ENCODE measurements at regions not wholly inside any gene's neighbourhood (a gene's known extent, or its start where the extent isn't known, plus 50 kb on each side); places are given as distances from the start of the nearest gene placed in this dataset.
"Not testable (repeated sequence)": the region's sequence is repeated elsewhere in the genome, so short reads cannot be mapped to it uniquely, and the experiment has no call there.

- intact Hi-C loops (cut with DNase I), result no loop called here
- Histone ChIP-seq H3K27me3 (no peaks in the 10 kb centered on the region), H3K27ac (no peak overlapping the region), H3K4me3 (no peak overlapping the region), H3K9me3 (no peaks in the 10 kb centered on the region), H3K4me1 (no peaks in the 10 kb centered on the region), H3K36me3 (replicated peaks in 1 of 2; ENCODE audit: insufficient read depth in 1 of 2, low read depth in 2 of 2) (no peaks in the 10 kb centered on the region)
- DNase-seq (no peak), ATAC-seq (no peak)
- no peak for TF ChIP-seq POLR2A (IDR thresholded peaks at IDR 0.05)
- TF ChIP-seq CTCF (IDR thresholded peaks at IDR 0.05), result no peak
- 0 to 35% methylated on average over 1 of the region's 1 CpG for WGBS, 2 donors
Measured at GRCh38 chr6:71091956-71092355, 135.1 kb upstream of the B3GAT2 start.

- 48 to 53% methylated on average over 2 of the region's 2 CpGs for WGBS, 2 donors
- DNase-seq; H3K36me3 ChIP-seq (replicated peaks in 1 of 2; ENCODE audit: insufficient read depth in 1 of 2, low read depth in 2 of 2); H3K4me1 ChIP-seq; H3K9me3 ChIP-seq; H3K27me3 ChIP-seq; ATAC-seq; intact Hi-C loops (cut with DNase I); H3K27ac ChIP-seq; H3K4me3 ChIP-seq: not testable (repeated sequence)
Measured at GRCh38 chr6:71097264-71097663, 140.4 kb upstream of the B3GAT2 start.

- DNase-seq (no peak), ATAC-seq (no peak)
- Histone ChIP-seq H3K9me3 (peaks cover 0 to 7% (median 0%) of the 10 kb centered on the region in 3 donors), H3K27me3 (no peaks in the 10 kb centered on the region), H3K4me1 (no peaks in the 10 kb centered on the region), H3K36me3 (replicated peaks in 1 of 2; ENCODE audit: insufficient read depth in 1 of 2, low read depth in 2 of 2) (no peaks in the 10 kb centered on the region), H3K27ac (no peak overlapping the region), H3K4me3 (no peak overlapping the region)
- intact Hi-C loops (cut with DNase I), result no loop called here
- WGBS, 2 donors, result 45 to 49% methylated on average over 1 of the region's 1 CpG
- TF ChIP-seq CTCF (IDR thresholded peaks at IDR 0.05), result no peak
- no peak for TF ChIP-seq POLR2A (IDR thresholded peaks at IDR 0.05)
Measured at GRCh38 chr6:71099649-71100048, 142.8 kb upstream of the B3GAT2 start.

GRCh38 chr6:71103130-71103529 lies 146.3 kb upstream of the B3GAT2 start:
- Histone ChIP-seq H3K27me3 (no peaks in the 10 kb centered on the region), H3K4me3 (no peak overlapping the region), H3K4me1 (peaks cover 3% of the 10 kb centered on the region), H3K27ac (no peak overlapping the region), H3K9me3 (peaks cover 0 to 7% (median 0%) of the 10 kb centered on the region in 3 donors), H3K36me3 (replicated peaks in 1 of 2; ENCODE audit: insufficient read depth in 1 of 2, low read depth in 2 of 2) (no peaks in the 10 kb centered on the region)
- intact Hi-C loops (cut with DNase I), result no loop called here
- DNase-seq (no peak), ATAC-seq (no peak)
- TF ChIP-seq POLR2A (IDR thresholded peaks at IDR 0.05), result no peak
- TF ChIP-seq CTCF (IDR thresholded peaks at IDR 0.05), result no peak
- 61 to 79% methylated on average over 2 of the region's 2 CpGs for WGBS, 2 donors

GRCh38 chr6:71103641-71104040 lies 146.8 kb upstream of the B3GAT2 start:
- Histone ChIP-seq H3K27ac (no peak overlapping the region), H3K4me3 (no peak overlapping the region), H3K36me3 (replicated peaks in 1 of 2; ENCODE audit: insufficient read depth in 1 of 2, low read depth in 2 of 2) (no peaks in the 10 kb centered on the region), H3K27me3 (no peaks in the 10 kb centered on the region), H3K9me3 (peaks cover 0 to 7% (median 0%) of the 10 kb centered on the region in 3 donors), H3K4me1 (peaks cover 9% of the 10 kb centered on the region)
- intact Hi-C loops (cut with DNase I), result no loop called here
- ATAC-seq, result no peak
- 80 to 100% methylated on average over 1 of the region's 1 CpG for WGBS, 2 donors
- TF ChIP-seq CTCF (IDR thresholded peaks at IDR 0.05) (no peak), POLR2A (IDR thresholded peaks at IDR 0.05) (no peak)
- no peak for DNase-seq

Measured in body of pancreas (tissue), 4 donors.